Choroid plexus epithelial cell (primary cell): ENCODE measurements at regions not wholly inside any gene's neighbourhood (a gene's known extent, or its start where the extent isn't known, plus 50 kb on each side); places are given as distances from the start of the nearest gene placed in this dataset.

Experiments
- DNase-seq: peaks from one replicate; pipeline ENCODE4 v3.0.0-alpha.2; 2010; ENCODE audit warnings: low read depth
- H3K4me3 ChIP-seq: 2 replicates; pipeline ENCODE4 v1.5.1; 2011; ENCODE audit warnings: low read depth, mild to moderate bottlenecking, control low read depth, low read length, moderate library complexity
- CTCF ChIP-seq: conservative IDR thresholded peaks from 2 replicates; pipeline ENCODE4 v1.5.1; 2011; ENCODE audit warnings: low read depth, mild to moderate bottlenecking, control low read depth, inconsistent platforms, low read length, moderate library complexity

GRCh38 chr15:70411143-70411863 lies 313.6 kb upstream of the TLE3 start:
- no peak for TF ChIP-seq CTCF

GRCh38 chr15:70410371-70410985 lies 312.8 kb upstream of the TLE3 start:
- no peak for DNase-seq
- no peak for TF ChIP-seq CTCF
- no peak overlapping the region for H3K4me3 ChIP-seq

More at GRCh38 chr15:70411143-70411863, 313.6 kb upstream of the TLE3 start:
- DNase-seq = no peak
- no peak overlapping the region for H3K4me3 ChIP-seq

GRCh38 chr15:70409388-70409787 lies 311.7 kb upstream of the TLE3 start:
- TF ChIP-seq CTCF = no peak
- DNase-seq = no peak
- H3K4me3 ChIP-seq = no peak overlapping the region

- TF ChIP-seq CTCF = no peak
- no peak for DNase-seq
Measured at GRCh38 chr15:70407955-70408354, 310.2 kb upstream of the TLE3 start.

GRCh38 chr15:70407336-70407670 lies 309.6 kb upstream of the TLE3 start:
- H3K4me3 ChIP-seq = no peak overlapping the region
- no peak for TF ChIP-seq CTCF
- no peak for DNase-seq

More at GRCh38 chr15:70407955-70408354, 310.2 kb upstream of the TLE3 start:
- no peak overlapping the region for H3K4me3 ChIP-seq

- TF ChIP-seq CTCF = no peak
- no peak overlapping the region for H3K4me3 ChIP-seq
- no peak for DNase-seq
Measured at GRCh38 chr15:70406617-70407335, 309.1 kb upstream of the TLE3 start.
